OCI-LY7 (cell line): ENCODE measurements at regions not wholly inside any gene's neighbourhood (a gene's known extent, or its start where the extent isn't known, plus 50 kb on each side); places are given as distances from the start of the nearest gene placed in this dataset.

Experiments used
- EZH2phosphoT487 ChIP-seq: fragments of 200-600 bp; sonication (generic); IDR thresholded peaks from 2 replicates; pipeline ENCODE4 v1.6.1; 2018; ENCODE audit warnings: low read depth, borderline replicate concordance, mild to moderate bottlenecking, mixed run types, antibody characterized with exemption, low read length, moderate library complexity, mixed read lengths
- TF ChIP-seq, protein P1 (sequence below): fragments of 200-600 bp; sonication (generic); conservative IDR thresholded peaks from 2 replicates; pipeline ENCODE4 v1.5.1; 2014; ENCODE audit warnings: mild to moderate bottlenecking, antibody characterized with exemption, low read length, moderate library complexity, mixed read lengths

- TF ChIP-seq, protein P1, sequence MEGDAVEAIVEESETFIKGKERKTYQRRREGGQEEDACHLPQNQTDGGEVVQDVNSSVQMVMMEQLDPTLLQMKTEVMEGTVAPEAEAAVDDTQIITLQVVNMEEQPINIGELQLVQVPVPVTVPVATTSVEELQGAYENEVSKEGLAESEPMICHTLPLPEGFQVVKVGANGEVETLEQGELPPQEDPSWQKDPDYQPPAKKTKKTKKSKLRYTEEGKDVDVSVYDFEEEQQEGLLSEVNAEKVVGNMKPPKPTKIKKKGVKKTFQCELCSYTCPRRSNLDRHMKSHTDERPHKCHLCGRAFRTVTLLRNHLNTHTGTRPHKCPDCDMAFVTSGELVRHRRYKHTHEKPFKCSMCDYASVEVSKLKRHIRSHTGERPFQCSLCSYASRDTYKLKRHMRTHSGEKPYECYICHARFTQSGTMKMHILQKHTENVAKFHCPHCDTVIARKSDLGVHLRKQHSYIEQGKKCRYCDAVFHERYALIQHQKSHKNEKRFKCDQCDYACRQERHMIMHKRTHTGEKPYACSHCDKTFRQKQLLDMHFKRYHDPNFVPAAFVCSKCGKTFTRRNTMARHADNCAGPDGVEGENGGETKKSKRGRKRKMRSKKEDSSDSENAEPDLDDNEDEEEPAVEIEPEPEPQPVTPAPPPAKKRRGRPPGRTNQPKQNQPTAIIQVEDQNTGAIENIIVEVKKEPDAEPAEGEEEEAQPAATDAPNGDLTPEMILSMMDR: no peak
- TF ChIP-seq EZH2phosphoT487: no peak
Measured at GRCh38 chr13:87981416-87981815, 310.2 kb downstream of the SLITRK5 start.
